ENCODE measurements at regions not wholly inside any gene's neighbourhood (a gene's known extent, or its start where the extent isn't known, plus 50 kb on each side); places are given as distances from the start of the nearest gene placed in this dataset.
"Not testable (repeated sequence)": the region's sequence is repeated elsewhere in the genome, so short reads cannot be mapped to it uniquely, and the experiment has no call there.

DNA sequence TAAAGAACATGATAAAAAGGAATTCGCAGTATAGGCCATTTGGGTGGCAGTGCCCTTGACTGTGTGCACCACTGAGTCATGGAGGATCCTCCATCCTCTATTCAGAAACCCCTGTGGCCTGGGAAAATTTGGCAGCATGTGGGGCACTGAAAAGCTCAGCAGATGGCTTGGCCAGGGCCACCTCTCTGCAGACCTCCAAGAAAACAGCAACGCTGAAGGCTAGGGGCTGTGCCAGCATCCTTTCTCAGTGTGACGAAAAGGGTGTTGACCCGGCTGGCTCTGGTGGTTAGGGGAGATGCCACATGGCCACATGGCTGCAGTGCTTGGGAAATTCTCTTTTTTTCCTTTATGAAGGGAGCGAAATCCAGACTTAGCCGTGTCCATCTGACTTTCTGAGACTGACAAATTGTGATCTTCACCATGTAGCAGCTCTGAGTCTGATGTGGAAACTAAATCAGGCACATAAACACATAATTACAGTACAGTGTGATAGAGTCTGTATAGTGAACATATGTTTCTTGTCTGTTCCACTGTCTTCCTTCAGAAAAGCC, 178.0 kb downstream of the KCTD12 start:
- DNase-seq = no peak

DNA sequence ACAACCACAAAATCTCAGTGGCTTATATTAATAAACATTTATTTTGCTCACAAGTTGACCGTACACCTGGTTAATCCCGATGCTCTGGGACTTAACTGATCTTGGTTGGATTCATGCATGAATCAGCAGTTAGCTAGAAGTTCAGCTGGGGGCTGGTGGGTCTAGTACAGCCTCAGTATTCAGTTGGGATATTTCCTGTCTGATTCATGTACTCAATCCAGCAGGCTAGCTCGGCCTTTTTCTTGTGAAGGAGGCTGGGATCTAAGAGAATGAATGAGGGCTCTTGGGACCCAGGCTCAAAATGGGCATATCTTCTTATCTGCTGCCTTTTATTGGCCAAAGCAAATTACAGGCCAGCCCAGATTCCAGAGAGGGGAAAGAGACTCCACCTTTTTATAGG, 178.8 kb downstream of the KCTD12 start:
- DNase-seq = no peak

DNA sequence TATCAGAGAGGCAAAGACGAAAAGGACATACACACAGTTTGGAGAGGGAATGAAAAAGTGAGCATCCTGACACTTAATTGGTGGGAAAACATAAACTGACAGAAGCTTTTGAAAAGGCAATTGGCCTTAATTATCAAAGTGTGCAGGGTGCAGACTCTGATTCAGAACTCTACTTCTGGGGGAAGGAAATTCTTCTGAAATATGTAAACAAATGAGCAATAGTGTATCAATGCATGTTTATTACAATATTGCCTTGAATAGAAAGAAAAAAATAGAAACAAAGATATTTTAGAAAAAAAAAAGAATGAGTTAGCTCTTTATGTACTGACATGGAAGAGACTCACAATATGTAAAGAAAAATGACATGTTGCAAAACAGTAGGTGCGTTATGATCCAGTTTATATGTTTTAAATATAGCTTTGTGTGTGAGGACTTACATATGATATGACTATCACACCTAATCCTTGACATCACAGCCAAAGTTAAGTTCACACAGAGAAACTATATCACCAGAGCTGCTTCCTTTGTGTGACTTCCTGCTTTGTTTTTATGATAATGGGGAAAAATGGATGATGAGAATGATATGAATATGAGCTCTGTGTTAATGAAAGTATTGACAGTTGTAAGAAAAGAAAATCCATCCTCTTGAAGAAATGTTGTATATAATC, 182.4 kb downstream of the KCTD12 start:
- DNase-seq = no peak

DNA sequence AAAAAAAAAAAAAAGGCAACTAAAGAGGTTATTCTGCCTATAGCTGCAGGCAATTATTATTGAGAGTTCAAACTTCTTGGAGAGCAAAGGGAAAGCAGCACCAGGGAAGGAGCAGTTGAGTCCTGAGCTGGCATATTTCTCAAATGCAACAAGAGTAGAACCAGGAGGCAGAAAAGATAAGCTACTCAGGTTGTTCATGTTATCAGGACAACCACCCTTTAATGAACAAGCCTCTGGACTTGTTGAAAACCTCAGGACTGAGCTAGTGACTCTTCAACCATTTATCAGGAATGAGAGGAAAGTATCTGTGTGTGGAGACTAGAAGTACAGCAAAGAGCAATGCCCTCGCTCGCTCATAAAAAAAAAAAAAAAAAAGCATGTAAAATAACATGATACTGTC, 183.0 kb downstream of the KCTD12 start:
- DNase-seq = no peak

DNA sequence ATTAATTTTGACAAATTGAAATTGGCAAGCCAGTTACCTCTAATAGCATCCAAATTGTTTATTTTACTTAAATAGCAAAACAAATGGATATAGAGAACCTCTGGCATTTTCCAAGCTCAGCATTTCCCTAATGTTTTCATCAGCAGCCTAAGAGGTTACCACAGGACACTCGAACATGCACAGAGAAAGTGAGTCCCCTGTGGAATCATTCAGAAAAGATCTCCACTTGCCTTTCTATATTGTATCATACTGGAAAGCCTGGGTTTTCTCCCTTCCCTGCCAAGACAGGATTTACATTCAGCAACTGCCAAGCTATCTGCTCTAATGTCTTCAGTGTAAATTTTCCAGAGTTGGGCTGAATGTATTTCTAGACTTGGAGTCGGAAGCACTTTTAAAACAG, 188.9 kb downstream of the KCTD12 start:
- no peak for DNase-seq

DNA sequence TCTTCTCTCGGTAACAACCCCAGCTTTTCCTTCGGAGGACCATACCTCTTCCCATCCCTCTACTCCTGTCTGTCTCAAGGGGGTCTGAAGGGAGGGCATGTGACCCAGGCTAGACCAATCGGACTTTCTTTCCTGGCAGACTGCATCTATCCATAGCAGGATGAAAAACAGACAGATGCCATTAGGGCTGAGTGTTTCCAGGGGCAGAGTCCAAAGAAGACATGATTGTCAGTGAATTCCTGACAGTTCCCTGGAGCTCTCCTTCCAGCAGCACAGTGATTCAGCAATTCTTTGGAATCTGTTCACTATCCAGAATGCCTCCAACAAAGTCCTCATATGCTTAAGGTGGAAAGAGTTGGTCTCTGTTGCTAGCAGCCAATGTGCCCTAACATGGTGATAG, 189.8 kb downstream of the KCTD12 start:
- no peak for DNase-seq

DNA sequence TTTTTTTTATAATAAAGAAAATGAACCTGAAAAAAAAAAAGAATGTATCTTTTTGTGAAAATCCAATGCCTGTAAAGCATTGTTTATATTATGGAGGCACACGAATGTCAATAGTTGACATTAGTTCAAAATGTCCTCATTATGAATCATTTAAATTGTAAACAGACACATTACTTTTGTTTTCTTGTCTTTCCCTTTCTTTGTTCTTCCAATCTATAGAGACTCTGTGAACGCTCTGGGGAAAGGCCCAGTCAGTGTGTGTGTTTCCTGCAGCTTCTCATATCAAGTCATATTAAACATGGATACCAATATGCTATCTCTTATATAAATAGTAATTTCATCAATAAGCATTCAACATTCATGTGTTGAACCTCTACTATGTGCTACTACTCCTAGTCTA, 193.1 kb downstream of the KCTD12 start:
- no peak for DNase-seq

DNA sequence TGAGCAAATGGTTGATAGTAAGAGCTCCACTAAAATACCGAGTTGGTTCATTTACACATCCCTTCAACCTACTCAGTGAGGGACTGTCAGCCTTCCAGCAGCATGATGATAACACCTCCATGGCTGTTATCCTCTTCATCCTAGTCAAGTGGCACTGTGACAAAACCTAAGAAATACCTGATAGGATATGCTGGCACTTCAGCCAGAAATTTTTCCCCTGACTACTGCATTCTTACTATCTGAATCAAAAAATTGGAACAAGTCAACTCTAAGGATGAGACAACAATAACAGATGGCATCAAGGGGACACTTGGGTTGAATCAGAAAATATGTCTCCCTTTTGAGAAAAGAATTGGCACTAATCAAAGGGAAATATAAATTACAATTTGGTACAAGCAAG, 193.9 kb downstream of the KCTD12 start:
- DNase-seq = no peak

DNA sequence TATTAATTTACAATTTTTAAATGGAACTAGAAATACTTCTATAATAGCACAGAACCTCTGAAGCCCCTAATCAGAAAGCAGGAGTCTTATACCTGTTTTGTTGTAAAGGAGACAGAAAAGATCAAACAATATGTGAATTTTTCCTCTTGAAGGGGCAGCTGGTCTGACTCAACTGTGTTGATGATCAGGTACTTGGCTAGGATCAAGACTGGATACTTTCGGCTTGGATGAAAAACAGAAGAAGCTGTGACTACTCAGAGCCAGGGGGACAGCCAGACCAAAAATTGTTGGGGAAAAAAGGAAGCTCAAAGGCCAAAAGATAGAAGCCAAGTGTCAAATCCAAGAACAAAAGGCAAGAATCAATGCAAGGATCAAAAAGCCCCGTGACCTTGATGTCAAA, 195.6 kb downstream of the KCTD12 start:
- no peak for DNase-seq

DNA sequence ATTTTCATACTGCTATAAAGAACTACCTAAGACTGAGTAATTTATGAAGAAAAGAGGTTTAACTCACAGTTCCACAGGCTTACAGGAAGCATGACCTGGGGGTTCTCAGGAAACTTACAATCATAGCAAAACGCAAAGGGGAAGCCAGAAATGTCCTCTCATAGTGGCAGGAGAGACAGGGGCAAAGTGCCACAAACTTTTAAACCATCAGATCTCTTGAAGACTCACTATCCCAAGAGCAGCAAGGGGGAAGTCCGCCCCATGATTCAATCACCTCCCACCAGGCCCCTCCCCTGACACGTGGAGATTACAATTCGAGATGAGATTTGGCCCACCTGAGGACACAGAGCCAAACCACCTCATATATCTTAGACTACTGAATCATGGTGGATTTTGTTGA, 198.7 kb downstream of the KCTD12 start:
- no peak for DNase-seq

DNA sequence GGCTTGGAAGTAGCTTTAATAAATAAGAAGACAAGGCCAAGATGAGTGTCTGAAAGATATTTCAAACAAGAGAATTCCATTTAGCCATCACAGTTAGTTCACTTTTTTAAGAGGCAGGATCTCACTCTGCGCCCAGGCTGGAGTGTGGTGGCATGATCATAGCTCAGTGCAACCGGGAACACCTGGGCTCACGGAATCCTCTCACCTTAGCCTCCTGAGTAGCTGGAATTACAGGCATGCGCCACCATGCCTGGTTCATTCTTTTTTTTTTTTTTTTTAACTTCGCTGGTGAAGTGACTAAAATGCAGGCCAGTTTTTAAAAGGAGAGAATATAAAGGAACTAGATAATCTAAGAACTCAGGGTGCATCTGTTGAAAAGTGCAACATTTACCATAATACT, 200.3 kb downstream of the KCTD12 start:
- no peak for DNase-seq

DNA sequence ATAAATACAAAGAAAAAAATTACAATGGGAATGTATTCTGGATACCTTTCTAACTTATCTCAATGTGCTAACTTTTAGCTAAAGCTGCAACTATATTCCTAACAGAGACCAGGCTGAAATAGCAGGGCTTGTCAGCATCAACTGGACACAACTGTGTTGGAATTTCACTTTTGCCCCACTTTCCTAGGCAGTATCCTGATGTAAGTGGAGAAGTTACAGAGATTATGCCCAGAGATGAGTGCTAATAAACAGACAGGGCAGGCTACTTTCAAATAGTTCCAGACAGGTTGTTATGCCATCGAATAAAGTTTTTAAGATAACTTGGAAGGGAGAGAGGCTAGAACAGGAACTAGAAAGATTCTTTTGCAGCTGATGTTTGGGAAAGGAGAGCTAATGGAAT, 201.9 kb downstream of the KCTD12 start:
- no peak for DNase-seq

DNA sequence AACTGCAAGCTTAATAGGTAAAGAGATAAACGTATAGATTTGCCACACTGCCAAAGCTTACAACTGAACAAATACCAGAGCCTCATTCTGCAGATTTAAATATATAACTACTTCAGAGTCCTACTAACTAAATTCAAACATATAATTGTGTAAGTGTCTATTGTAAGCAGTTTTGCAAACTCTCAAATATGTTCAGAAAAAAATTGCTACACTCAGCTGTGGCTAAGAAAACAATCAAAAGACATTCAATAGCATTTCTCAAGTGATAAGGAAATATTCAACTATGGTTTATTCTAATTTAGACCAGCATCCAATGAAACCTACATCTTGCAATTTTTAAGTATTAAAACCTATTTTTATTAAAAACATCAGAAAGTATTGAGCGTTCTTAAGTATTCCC, 202.4 kb downstream of the KCTD12 start:
- DNase-seq = no peak

DNA sequence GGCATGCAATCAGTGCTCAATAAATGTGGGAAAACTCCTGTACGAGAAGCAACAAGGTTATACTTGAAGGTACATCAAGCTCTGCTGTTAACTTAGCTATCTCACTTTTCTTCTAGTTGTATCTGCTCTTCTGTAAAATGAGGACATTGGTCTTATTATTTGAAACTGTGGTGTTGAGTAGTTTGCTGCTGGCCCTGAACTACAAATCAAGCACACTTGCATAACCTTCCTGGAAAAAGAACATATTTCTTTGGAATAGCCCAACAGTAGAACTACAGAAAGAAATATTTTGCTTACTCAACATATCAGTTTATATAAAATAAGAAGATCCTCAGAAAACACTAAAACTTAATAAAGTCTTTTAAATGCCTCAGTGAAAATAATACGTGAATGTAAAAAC, 203.0 kb downstream of the KCTD12 start:
- DNase-seq = no peak

DNA sequence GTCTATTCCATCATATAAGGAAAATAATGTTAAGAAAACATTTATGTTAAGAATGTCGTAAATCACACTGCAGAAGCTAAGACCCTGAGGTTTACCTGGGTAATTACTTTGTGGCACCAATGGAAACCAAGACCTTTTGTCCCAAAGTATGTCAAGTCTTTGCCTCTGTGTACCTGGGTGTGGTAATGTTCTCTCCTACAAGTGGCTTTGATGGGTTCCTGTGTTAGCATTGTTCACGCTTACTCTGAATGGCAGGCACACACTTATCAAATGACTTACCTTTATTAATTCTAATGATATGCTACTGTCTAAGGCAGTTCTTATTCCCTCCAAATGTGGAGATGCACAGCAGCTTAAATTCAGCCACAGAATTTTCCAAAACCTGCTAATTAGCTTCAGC, 206.1 kb downstream of the KCTD12 start:
- no peak for DNase-seq

DNA sequence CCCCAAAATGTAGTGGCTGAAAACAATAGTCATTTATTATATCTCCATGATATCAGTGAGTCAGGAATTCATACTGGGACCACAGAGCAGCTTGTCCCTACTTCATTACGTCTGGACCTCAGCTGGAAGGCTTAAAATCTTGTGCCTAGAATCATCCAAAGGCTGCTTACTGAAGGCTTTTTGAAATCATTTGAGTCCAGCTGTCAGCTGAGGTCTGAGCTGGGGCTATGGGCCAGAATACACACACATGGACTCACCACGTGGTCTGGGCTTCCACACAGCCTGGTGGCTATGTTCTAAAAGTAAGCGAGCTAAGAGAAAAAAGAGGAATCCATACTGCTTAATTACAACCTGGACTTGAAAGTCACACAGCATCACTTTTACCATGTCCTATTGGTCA, 209.2 kb downstream of the KCTD12 start:
- DNase-seq = no peak

DNA sequence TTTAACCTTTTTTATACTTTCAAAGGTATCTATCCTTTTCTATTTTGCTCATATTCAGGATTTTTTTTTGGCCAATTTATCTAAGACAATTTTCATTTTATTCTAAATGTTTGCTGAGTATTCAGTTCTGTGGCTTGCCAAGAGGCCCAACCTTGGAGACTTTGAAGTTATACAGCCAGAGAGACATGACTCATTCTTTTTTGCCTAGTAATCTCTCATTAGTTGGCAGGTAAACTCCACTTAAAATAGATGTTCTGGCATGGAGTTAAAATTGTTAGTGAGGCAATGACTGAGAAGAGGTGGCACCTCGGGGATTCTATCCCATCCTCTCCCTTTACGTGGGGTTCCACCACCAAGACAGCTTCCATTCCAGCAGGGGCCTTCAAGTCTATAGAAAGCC, 213.8 kb downstream of the KCTD12 start:
- no peak for DNase-seq

DNA sequence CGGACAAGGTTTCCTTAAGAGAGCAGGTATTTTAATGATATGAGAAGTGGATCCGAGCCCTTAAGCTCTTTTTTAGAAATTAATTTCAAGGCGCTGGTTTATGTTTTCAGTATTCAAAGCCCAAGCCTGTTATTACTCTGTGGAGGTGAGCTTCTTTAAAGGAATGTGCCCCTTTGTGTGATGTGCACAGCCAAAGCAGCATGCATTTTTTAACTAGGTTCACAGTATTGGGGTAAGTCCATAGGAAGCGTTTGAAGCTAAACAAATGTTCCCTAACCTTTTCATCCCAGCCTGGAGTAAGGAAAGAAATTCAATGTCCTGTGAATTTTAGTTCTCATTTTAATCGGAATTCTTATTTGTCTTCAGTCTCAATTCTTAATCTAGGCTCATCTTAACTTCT, 217.5 kb downstream of the KCTD12 start:
- DNase-seq = no peak

DNA sequence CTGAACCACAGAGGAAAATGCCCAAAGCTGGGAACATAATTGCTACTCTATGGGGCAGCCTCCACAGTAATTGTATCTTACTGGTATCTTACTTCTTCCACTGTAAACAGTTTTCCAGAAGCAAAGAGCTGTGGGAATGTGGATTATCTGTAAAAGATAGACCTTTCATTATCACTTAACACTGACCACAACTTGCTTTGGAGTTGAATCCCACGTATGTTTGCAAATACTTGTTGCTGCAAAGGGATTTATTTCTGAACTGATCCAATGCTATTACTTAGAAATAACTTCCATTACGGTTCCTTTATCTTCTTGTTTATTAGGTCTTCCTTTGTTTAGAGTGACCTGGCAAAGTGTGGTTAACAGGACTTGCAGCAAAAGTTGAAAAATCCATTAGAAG, 218.1 kb downstream of the KCTD12 start:
- DNase-seq = no peak

DNA sequence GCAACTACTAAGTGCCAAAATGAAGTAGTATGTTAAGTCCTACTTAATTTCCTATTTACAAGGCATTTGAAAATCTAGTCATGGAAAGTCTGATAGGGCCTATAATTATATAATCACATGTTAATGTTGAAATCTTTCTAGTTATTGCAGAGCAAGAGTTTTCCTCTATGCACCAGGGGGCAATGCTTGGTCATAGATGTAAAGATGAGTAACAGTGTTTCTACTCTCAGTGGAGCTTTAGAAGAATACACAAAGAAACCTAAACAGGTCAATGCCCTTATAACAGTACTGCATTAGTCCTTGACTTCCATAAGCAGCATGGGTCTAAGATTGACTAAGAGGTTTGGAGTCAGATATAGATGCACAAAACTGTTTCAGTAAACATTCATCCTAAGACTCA, 218.7 kb downstream of the KCTD12 start:
- DNase-seq = no peak

DNA sequence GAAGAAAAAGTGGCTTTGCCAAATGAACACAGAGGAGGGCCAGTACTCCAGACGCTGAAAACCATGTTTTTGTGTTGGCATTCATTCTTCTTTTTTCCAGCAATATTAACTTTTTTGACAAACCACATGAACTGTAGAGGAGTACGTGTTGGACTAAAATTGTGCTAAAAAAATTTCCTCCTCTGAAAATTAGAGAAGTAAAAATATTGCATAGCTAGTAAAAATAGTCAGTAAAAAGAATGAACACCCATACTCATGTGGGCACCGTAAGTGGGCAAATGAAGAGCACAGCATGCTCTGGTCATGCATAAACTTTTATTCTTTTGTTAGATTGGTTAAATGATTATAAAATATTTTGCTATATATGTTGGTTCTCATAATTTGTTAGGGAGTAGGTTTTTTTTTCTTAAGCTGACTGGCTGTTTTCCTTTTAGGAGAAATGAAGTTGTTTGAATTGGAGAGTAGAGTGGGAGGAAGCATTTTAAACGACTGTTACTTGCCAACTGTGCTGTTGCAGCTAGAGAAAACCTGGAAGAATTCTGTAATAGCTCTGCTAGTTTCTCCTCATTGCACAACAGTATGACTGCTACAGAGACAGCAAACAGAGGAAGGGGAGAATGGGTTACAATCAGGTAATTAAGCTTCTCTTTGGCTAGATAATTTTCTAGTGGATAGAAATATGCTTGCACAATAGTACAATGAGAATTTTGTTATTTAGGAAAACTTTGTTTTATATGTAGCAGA, 222.4 kb downstream of the KCTD12 start:
- DNase-seq = no peak

DNA sequence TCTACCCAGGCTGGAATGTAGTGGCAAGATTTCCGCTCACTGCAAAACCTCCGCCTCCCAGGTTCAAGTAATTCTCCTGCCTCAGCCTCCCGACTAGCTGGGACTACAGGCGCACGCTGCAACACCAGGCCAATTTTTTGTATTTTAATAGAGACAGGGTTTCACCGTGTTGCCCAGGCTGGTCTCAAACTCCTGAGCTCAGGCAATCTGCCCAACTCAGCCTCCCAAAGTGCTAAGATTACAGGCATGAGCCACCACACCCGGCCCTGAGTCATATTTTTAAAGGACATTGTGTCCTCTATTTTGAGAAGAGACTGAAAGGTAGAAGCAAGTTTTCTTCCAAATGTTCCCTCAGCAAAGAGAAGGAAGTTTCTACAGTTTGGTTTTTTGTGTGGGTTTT, 227.1 kb downstream of the KCTD12 start:
- DNase-seq = not testable (repeated sequence)

DNA sequence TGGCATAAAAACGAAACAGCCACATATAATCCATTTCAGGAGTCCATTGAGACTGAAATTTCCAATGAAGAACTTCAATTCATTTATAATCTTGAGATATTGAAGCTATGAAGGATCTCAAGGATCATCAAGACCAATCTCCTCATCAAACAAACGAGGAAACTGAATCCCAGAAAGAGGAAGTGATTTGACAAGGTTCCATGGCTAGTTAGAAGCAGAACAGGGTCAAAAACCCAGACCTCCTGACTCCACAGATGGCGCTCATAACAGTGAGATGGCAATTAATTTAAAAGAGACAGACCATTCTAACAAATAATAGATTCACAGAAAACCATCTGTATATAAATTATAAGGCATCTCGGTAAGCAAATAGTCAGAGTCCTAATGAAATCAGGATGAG, 229.7 kb downstream of the KCTD12 start:
- no peak for DNase-seq

DNA sequence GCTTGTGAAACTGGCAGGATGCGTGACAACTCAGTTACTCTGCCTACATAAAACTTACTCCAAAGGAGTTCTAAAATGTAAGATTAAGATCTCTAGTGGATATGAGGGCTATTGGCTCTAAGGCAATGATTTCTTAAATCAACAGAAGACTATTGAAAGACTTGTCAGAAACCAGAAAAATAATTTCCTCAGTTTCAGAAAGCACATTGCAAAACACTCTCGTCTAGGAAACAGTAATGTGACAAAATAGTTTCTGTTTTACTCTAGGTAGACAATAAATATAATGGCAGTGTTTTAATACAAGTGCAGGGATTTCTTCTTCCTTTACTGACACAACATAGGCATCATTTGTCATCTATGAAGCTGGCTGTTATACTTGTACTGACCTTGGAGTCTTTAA, 230.1 kb downstream of the KCTD12 start:
- no peak for DNase-seq

DNA sequence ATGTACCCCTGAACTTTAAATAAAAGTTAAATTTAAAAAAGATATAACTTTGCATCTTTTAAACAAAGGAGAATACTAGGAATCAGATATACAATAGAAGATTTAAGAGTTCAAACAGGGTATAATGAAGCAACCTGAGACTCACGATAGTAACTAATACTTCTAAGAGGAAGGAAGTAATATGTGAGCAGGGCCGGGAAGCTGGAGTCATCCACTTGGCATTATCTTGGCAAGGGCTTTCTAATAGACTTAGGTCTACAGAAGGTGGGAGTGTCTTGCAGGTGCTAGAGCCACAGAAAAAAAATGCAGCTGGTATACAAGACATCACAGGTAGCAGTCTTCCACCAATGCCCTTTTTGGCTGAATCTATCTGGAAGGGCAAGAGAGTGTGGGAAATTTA, 231.9 kb downstream of the KCTD12 start:
- DNase-seq = no peak
